ENCODE measurements at regions not wholly inside any gene's neighbourhood (a gene's known extent, or its start where the extent isn't known, plus 50 kb on each side); places are given as distances from the start of the nearest gene placed in this dataset.
A peak's percentile ranks its signal among the peaks of the same experiment; 100 is the strongest.

DNA sequence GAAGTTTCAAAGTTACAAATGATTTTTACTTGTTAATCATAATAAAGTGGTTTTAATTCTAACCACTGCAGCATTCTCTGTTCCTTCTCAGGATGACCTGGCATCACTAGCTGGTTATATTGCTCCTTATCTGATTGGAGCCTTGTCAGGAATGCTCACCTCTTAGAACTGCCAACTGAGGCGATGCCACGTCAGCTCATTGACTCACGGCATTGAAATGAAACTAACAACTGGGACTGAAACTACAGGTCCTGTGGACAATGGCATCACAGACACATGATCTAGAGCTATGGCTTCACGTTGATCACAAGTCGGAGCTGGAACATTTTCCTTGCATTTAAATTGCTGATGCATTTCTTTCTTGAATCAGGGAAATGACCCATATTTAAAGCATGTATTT, 54.9 kb upstream of the MAP2 start:
- DNase-seq (ENCODE audit: low spot score), result peak; percentile 67

DNA sequence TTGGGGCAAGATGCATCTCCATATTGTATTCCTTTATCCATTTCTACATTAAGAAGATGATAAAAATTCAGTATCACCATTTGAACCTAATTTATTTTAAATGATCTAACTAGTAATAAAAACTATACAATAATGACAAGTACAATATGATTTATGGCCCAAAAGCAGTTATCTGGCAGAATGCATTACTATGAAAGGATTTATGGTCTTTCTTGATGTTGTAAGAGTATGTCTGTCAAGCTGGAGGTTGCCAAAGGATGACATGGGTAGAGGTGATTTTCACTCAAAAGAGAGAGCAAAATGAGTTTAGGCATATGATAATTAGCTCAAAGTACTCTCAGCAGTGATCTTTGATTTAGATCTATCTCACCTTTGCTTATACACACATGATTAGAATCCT, 54.2 kb upstream of the MAP2 start:
- no peak for DNase-seq (ENCODE audit: low spot score)

GRCh38 chr2:209371407-209371806, 52.4 kb upstream of the MAP2 start:
- DNase-seq (ENCODE audit: low spot score), result no peak
